Lung (tissue), 11 donors: ENCODE measurements at regions not wholly inside any gene's neighbourhood (a gene's known extent, or its start where the extent isn't known, plus 50 kb on each side); places are given as distances from the start of the nearest gene placed in this dataset.

Experiments used
- ATAC-seq: fragments of 200-7000 bp; cut with Tn5 transposase; one replicate; pipeline ENCODE4 v1.9.1; 2020; ENCODE audit warnings: moderate number of reproducible peaks; ENCODE audit not compliant: insufficient read depth, low FRiP score
- DNase-seq, 3 donors: peaks; one replicate each; pipeline ENCODE4 v3.0.0-alpha.2; 2013 to 2017
- H3K27ac ChIP-seq, 2 donors: one replicate each; pipeline ENCODE4 v1.5.1; 2013; ENCODE audit warnings: mild to moderate bottlenecking in 2 of 2, moderate library complexity in 2 of 2, control low read depth in 1 of 2, inconsistent platforms in 1 of 2, low read depth in 1 of 2, low read length in 1 of 2
- H3K27me3 ChIP-seq, 3 donors: one replicate each; pipeline ENCODE4 v1.5.1; 2013; ENCODE audit warnings: low read length in 2 of 3; ENCODE audit not compliant: control insufficient read depth in 3 of 3, insufficient read depth in 3 of 3
- H3K36me3 ChIP-seq, 4 donors: one replicate each; pipeline ENCODE4 v1.5.1; 2013; ENCODE audit warnings: low read length in 4 of 4, mild to moderate bottlenecking in 1 of 4, moderate library complexity in 1 of 4; ENCODE audit not compliant: control insufficient read depth in 4 of 4, insufficient read depth in 4 of 4
- H3K4me1 ChIP-seq, 5 donors: one replicate each; pipeline ENCODE4 v1.5.1; 2013; ENCODE audit warnings: low read length in 5 of 5, mild to moderate bottlenecking in 2 of 5, moderate library complexity in 1 of 5; ENCODE audit not compliant: control insufficient read depth in 5 of 5, insufficient read depth in 5 of 5
- H3K4me3 ChIP-seq: one replicate; pipeline ENCODE4 v1.5.1; 2013; ENCODE audit warnings: mild to moderate bottlenecking, control low read depth, moderate library complexity
- H3K9ac ChIP-seq, 2 donors: one replicate each; pipeline ENCODE4 v1.5.1; 2013; ENCODE audit warnings: low read length in 2 of 2, control low read depth in 1 of 2; ENCODE audit not compliant: insufficient read depth in 1 of 2
- H3K9me3 ChIP-seq, 4 donors: one replicate each; pipeline ENCODE4 v1.5.1; 2013; ENCODE audit warnings: low read length in 3 of 4, mild to moderate bottlenecking in 1 of 4, moderate library complexity in 1 of 4; ENCODE audit not compliant: control insufficient read depth in 4 of 4, insufficient read depth in 3 of 4
- WGBS, 2 donors: extraction: QIAGEN DNeasy Blood & Tissue Kit; methylation state at CpG; one replicate each; pipeline ENCODE4 v1.1.7; 2013; 5-methylcytosine and 5-hydroxymethylcytosine counted together
- TF ChIP-seq, protein P1 (sequence below): IDR thresholded peaks from 2 replicates; pipeline ENCODE4 v1.5.1; 2012; ENCODE audit warnings: mild to moderate bottlenecking; ENCODE audit errors: control extremely low read depth, extremely low read depth
- donor health status: control.
- donor health status: control.
- donor health status: Bipolar disorder and iron deficiency.
- donor health status: healthy.
- donor health status: DM: yes; HTN: yes; CAD: no.

DNA sequence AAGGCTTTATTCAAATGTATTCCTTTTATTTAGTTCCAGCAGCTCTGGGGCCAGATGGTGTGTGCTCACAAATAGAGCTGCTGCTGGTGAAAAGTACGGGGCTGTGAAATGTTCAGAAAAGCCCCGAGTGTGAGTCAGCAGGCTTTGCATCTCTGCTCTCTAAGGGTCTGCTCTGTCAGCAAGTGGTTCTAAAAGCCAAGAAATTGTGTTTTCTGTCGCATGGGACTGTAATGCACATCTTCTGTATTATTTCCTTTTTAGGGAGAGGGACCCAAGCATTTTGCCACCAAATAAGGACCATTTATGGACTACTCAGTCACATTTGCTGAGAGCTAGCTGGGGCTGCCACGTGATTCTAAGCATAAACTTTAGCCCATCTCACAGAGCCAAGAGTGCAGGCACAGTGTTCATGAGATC lies 82.9 kb upstream of the NHS start:
- no peak overlapping the region for H3K4me3 ChIP-seq
- peak; percentile 19 to 57 (median 35) for DNase-seq
- ATAC-seq = no peak
- H3K27ac ChIP-seq = no peak overlapping the region
- H3K9me3 ChIP-seq = peaks cover 0 to 2% (median 0%) of the 10 kb centered on the region in 4 donors
- TF ChIP-seq, protein P1, sequence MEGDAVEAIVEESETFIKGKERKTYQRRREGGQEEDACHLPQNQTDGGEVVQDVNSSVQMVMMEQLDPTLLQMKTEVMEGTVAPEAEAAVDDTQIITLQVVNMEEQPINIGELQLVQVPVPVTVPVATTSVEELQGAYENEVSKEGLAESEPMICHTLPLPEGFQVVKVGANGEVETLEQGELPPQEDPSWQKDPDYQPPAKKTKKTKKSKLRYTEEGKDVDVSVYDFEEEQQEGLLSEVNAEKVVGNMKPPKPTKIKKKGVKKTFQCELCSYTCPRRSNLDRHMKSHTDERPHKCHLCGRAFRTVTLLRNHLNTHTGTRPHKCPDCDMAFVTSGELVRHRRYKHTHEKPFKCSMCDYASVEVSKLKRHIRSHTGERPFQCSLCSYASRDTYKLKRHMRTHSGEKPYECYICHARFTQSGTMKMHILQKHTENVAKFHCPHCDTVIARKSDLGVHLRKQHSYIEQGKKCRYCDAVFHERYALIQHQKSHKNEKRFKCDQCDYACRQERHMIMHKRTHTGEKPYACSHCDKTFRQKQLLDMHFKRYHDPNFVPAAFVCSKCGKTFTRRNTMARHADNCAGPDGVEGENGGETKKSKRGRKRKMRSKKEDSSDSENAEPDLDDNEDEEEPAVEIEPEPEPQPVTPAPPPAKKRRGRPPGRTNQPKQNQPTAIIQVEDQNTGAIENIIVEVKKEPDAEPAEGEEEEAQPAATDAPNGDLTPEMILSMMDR = no peak
- H3K4me1 ChIP-seq = peaks cover 0 to 5% (median 0%) of the 10 kb centered on the region in 5 donors
- H3K27me3 ChIP-seq = peaks cover 0 to 13% (median 8%) of the 10 kb centered on the region in 3 donors
- no peak overlapping the region for H3K9ac ChIP-seq
- WGBS, 2 donors = 43 to 64% methylated on average over 4 of the region's 4 CpGs
- no peaks in the 10 kb centered on the region for H3K36me3 ChIP-seq

GRCh38 chrX:17294561-17294960 lies 80.4 kb upstream of the NHS start:
- H3K36me3 ChIP-seq = no peaks in the 10 kb centered on the region
- H3K27ac ChIP-seq = no peak overlapping the region
- H3K4me1 ChIP-seq = peaks cover 0 to 5% (median 0%) of the 10 kb centered on the region in 5 donors
- no peak overlapping the region for H3K4me3 ChIP-seq
- DNase-seq (no peak), ATAC-seq (no peak)
- TF ChIP-seq, protein P1 = no peak
- H3K9me3 ChIP-seq = peaks cover 0 to 2% (median 0%) of the 10 kb centered on the region in 4 donors
- H3K27me3 ChIP-seq = peaks cover 0 to 10% (median 3%) of the 10 kb centered on the region in 3 donors
- H3K9ac ChIP-seq = no peak overlapping the region
- 78 to 100% methylated on average over 1 of the region's 1 CpG for WGBS, 2 donors

DNA sequence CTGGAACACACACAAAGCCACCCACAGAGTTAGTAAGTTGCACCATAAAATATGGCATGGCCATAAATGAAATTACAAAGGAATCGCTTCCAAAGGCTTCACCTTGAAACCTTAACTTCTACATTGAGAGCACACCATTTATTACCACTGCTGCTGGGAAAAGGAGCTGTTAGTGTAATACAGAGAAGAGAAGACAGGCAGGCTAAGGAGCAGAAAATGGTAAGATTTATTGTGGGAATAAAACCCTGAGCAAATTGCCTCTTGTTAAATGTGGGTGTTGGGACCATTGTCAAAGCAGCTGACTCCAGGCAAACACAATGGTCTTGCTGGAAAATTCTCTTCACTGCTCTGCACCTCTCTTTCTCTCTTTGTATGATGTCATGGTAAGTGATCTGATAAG lies 79.2 kb upstream of the NHS start:
- Histone ChIP-seq H3K4me1 (peaks cover 0 to 5% (median 0%) of the 10 kb centered on the region in 5 donors), H3K9me3 (no peaks in the 10 kb centered on the region), H3K27me3 (peaks cover 0 to 6% (median 3%) of the 10 kb centered on the region in 3 donors), H3K9ac (no peak overlapping the region), H3K4me3 (no peak overlapping the region), H3K27ac (no peak overlapping the region), H3K36me3 (no peaks in the 10 kb centered on the region)
- 81 to 83% methylated on average over 1 of the region's 1 CpG for WGBS, 2 donors
- ATAC-seq (no peak), DNase-seq (no peak)
- TF ChIP-seq, protein P1 = no peak

- no peak overlapping the region for H3K27ac ChIP-seq
- no peaks in the 10 kb centered on the region for H3K9me3 ChIP-seq
- H3K4me1 ChIP-seq = no peaks in the 10 kb centered on the region
- no peaks in the 10 kb centered on the region for H3K36me3 ChIP-seq
- ATAC-seq = no peak
- H3K4me3 ChIP-seq = no peak overlapping the region
- WGBS, 2 donors = 51 to 100% methylated on average over 1 of the region's 1 CpG
- H3K9ac ChIP-seq = no peak overlapping the region
- TF ChIP-seq, protein P1 = no peak
- peak in 2 of 3 donors; percentile 1 to 3 for DNase-seq
- H3K27me3 ChIP-seq = peaks cover 0 to 10% (median 3%) of the 10 kb centered on the region in 3 donors
Observed at GRCh38 chrX:17298564-17298963, 76.4 kb upstream of the NHS start.
